ENCODE measurements at regions not wholly inside any gene's neighbourhood (a gene's known extent, or its start where the extent isn't known, plus 50 kb on each side); places are given as distances from the start of the nearest gene placed in this dataset.

DNA sequence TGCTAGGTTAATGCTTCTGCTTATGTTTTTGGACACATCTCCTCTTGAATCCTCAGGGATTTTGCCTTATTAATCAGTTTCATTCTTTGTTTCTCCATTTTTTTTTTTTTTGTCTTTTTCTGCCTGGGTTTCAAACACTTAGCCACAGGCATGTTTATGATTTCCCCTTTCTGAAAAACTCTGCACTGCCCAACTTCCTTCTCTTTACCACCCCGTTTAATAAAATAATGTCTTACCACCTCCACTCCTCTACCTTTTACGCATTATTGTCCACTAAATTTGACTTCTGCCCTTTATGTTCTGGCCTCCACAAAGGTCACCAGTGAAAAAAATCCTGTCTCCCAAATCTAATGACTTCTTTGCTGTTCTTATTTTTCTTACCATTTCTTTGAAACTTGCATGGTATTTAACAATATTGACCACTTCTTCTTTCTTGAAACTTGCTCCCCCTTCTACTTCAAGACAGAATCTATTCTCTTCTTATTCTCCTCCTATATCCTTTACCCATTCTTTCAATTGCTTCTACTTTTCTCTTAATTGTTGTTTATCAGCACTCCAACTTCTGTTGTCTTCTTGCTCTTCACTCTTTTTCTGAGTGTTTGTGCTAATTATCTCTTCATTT, 150.3 kb downstream of the TNFSF18 start:
- TF ChIP-seq POLR2AphosphoS5 (IDR thresholded peaks at IDR 0.05; ENCODE audit: low read depth, low read length) (no peak), SIN3A (IDR thresholded peaks at IDR 0.05; ENCODE audit: borderline replicate concordance, insufficient read depth, low read length) (no peak)
- TF ChIP-seq, protein P1, sequence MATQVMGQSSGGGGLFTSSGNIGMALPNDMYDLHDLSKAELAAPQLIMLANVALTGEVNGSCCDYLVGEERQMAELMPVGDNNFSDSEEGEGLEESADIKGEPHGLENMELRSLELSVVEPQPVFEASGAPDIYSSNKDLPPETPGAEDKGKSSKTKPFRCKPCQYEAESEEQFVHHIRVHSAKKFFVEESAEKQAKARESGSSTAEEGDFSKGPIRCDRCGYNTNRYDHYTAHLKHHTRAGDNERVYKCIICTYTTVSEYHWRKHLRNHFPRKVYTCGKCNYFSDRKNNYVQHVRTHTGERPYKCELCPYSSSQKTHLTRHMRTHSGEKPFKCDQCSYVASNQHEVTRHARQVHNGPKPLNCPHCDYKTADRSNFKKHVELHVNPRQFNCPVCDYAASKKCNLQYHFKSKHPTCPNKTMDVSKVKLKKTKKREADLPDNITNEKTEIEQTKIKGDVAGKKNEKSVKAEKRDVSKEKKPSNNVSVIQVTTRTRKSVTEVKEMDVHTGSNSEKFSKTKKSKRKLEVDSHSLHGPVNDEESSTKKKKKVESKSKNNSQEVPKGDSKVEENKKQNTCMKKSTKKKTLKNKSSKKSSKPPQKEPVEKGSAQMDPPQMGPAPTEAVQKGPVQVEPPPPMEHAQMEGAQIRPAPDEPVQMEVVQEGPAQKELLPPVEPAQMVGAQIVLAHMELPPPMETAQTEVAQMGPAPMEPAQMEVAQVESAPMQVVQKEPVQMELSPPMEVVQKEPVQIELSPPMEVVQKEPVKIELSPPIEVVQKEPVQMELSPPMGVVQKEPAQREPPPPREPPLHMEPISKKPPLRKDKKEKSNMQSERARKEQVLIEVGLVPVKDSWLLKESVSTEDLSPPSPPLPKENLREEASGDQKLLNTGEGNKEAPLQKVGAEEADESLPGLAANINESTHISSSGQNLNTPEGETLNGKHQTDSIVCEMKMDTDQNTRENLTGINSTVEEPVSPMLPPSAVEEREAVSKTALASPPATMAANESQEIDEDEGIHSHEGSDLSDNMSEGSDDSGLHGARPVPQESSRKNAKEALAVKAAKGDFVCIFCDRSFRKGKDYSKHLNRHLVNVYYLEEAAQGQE (IDR thresholded peaks at IDR 0.05; ENCODE audit: insufficient read depth in 1 of 2, low read depth in 2 of 2, low read length in 2 of 2): no peak
